ENCODE measurements at regions not wholly inside any gene's neighbourhood (a gene's known extent, or its start where the extent isn't known, plus 50 kb on each side); places are given as distances from the start of the nearest gene placed in this dataset.

DNA sequence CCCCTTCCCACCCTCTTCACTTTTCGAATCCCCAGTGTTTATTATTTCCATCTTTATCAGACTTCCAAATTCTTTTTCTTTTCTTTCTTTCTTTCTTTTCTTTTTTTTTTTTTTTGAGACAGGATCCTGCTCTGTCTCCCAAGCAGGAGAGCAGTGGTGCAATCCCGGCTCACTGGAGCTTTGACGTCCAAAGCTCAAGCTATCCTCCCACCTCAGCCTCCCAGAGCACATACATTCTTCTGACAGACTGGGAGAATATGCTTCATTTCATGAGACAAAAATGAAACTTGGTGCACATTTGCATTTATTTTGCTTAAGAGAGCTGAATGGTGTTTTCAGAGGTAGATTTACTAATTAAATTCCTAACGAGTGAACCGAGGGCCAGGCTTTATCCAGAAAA, 80.1 kb upstream of the FZD8 start:
- TF ChIP-seq CREB1 (IDR thresholded peaks at IDR 0.05), result no peak
- no peak for TF ChIP-seq EZH2 (IDR thresholded peaks at IDR 0.05; ENCODE audit: low read depth, low read length, severe bottlenecking)
- TF ChIP-seq, protein P1, sequence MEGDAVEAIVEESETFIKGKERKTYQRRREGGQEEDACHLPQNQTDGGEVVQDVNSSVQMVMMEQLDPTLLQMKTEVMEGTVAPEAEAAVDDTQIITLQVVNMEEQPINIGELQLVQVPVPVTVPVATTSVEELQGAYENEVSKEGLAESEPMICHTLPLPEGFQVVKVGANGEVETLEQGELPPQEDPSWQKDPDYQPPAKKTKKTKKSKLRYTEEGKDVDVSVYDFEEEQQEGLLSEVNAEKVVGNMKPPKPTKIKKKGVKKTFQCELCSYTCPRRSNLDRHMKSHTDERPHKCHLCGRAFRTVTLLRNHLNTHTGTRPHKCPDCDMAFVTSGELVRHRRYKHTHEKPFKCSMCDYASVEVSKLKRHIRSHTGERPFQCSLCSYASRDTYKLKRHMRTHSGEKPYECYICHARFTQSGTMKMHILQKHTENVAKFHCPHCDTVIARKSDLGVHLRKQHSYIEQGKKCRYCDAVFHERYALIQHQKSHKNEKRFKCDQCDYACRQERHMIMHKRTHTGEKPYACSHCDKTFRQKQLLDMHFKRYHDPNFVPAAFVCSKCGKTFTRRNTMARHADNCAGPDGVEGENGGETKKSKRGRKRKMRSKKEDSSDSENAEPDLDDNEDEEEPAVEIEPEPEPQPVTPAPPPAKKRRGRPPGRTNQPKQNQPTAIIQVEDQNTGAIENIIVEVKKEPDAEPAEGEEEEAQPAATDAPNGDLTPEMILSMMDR (IDR thresholded peaks at IDR 0.05; ENCODE audit: control extremely low read depth in 1 of 3, insufficient read depth in 1 of 3, low read depth in 1 of 3, low read length in 3 of 3), result no peak
- TF ChIP-seq POLR2A (IDR thresholded peaks at IDR 0.05; ENCODE audit: control extremely low read depth in 1 of 2, low read depth in 2 of 2, low read length in 2 of 2), result no peak
- no peak for TF ChIP-seq CTBP2 (IDR thresholded peaks at IDR 0.05; ENCODE audit: borderline replicate concordance, insufficient read depth, insufficient read length, low read length)
- TF ChIP-seq CBX5 (IDR thresholded peaks at IDR 0.05; ENCODE audit: low read depth, low read length), result no peak
- TF ChIP-seq SIN3A (conservative IDR thresholded peaks at IDR 0.05 in 1 of 2, IDR thresholded peaks at IDR 0.05 in 1 of 2; ENCODE audit: low read depth in 1 of 2, low read length in 2 of 2), result no peak
- TF ChIP-seq RFX5 (IDR thresholded peaks at IDR 0.05; ENCODE audit: borderline replicate concordance, low read depth, low read length), result no peak
- TF ChIP-seq SUZ12 (IDR thresholded peaks at IDR 0.05; ENCODE audit: low read length), result no peak
- no peak for TF ChIP-seq TAF1 (IDR thresholded peaks at IDR 0.05; ENCODE audit: low read depth, low read length)
- TF ChIP-seq EP300 (IDR thresholded peaks at IDR 0.05; ENCODE audit: borderline replicate concordance in 1 of 2, low read depth in 2 of 2, low read length in 2 of 2), result no peak
- TF ChIP-seq JUND (IDR thresholded peaks at IDR 0.05; ENCODE audit: low read length), result no peak
- TF ChIP-seq POLR2AphosphoS5 (IDR thresholded peaks at IDR 0.05; ENCODE audit: low read depth, low read length), result no peak
- no peak for TF ChIP-seq YY1 (IDR thresholded peaks at IDR 0.05; ENCODE audit: low read depth, low read length)
